Muscle of leg (tissue), 3 donors: ENCODE measurements at regions not wholly inside any gene's neighbourhood (a gene's known extent, or its start where the extent isn't known, plus 50 kb on each side); places are given as distances from the start of the nearest gene placed in this dataset.

Experiments
- DNase-seq: peaks from one replicate; pipeline ENCODE4 v3.0.0; 2013
- H3K27ac ChIP-seq: one replicate; pipeline ENCODE4 v1.5.1; 2013; ENCODE audit warnings: mild to moderate bottlenecking, low read length, control low read depth
- H3K27me3 ChIP-seq: one replicate; pipeline ENCODE4 v1.6.1; 2013; ENCODE audit warnings: low read length; ENCODE audit not compliant: control insufficient read depth, insufficient read depth
- H3K36me3 ChIP-seq: one replicate; pipeline ENCODE4 v1.6.1; 2013; ENCODE audit warnings: low read length; ENCODE audit not compliant: control insufficient read depth, insufficient read depth
- H3K4me1 ChIP-seq: one replicate; pipeline ENCODE4 v1.6.1; 2013; ENCODE audit warnings: low read length; ENCODE audit not compliant: control insufficient read depth, insufficient read depth
- H3K4me3 ChIP-seq: one replicate; pipeline ENCODE4 v1.5.1; 2013; ENCODE audit warnings: low read length, control low read depth
- H3K9me3 ChIP-seq: replicated peaks from 2 replicates; pipeline ENCODE4 v1.6.1; 2013; ENCODE audit warnings: low read depth, low read length; ENCODE audit not compliant: control insufficient read depth
- WGBS: methylation state at CpG from one replicate; pipeline ENCODE4 v1.1.5; 2013; ENCODE audit warnings: missing lambda C conversion rate; ENCODE audit not compliant: insufficient coverage; 5-methylcytosine and 5-hydroxymethylcytosine counted together

DNA sequence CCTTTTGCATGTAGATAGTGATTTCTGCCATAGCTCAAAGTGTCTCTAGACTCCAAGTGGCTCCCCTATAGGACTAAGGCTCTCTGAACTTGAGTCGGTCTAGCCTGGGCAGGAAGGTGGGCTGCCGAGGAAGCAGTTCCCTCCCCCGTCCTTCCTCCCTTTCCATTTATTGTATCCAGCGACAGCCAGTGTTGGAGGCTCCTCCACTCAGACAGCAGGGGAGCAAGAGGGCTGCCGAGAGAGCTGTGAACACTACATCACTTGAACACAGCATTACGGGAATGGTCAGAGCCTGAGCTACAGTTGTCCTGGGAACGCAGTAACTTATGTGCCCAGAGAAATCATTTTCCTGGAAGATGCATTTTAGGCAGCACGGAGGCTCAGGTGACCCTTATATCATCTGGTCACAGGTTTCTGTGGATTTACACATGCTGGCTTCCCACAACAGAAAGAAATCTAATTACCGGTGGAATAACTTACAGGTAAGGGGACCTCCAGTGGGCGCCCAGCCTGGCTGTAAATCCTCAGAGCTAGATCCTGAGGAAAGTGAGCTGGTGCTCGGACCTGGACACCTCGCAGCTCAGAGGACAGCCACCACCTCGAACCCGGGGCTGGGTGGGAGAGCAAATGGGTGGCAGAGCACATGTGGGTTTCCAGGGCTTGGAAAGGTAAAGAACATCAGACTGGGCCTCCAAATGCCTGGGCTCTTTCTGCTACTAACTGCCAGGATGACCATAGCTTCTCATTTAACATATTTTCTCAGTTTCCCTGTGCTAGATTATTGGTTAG lies 197.1 kb downstream of the UACA start:
- H3K27ac ChIP-seq = no peak overlapping the region
- no peak overlapping the region for H3K4me3 ChIP-seq
- 46% methylated on average over 8 of the region's 14 CpGs for WGBS
- peak; percentile 71 for DNase-seq
- H3K36me3 ChIP-seq = no peaks in the 10 kb centered on the region
- peaks cover 3% of the 10 kb centered on the region for H3K4me1 ChIP-seq
- no peaks in the 10 kb centered on the region for H3K9me3 ChIP-seq
- peaks cover 6% of the 10 kb centered on the region for H3K27me3 ChIP-seq

DNA sequence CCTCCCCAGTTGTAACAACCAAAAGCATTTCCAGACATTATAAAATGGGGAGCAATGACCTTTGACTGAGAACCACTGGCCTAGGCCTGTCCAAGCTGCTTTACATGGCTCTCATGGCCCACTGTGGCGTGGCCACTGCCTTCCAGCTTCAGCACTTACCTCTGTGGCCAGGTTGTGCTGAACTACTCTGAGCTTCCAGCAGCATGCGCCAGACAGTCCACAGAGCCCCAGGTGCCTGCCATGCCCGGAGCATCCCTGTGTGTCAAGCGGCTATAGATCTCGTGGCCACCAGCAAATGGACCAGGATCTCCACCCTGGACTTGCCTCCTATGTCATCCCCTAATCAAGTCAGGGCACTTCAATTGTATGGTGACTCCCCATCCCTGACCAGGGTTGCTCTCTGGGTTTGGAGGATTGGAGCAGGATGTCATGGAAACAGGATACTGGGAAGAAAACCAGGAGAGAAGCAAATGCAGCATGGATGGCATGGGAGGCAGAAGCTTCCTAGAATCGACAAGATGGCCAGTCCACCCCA lies 199.7 kb downstream of the UACA start:
- Histone ChIP-seq H3K9me3 (no peaks in the 10 kb centered on the region), H3K27ac (no peak overlapping the region), H3K4me1 (peaks cover 16% of the 10 kb centered on the region), H3K27me3 (peaks cover 9% of the 10 kb centered on the region), H3K4me3 (no peak overlapping the region), H3K36me3 (no peaks in the 10 kb centered on the region)
- whole genome bisulfite sequencing = 90% methylated on average over 4 of the region's 6 CpGs
- DNase-seq = no peak

DNA sequence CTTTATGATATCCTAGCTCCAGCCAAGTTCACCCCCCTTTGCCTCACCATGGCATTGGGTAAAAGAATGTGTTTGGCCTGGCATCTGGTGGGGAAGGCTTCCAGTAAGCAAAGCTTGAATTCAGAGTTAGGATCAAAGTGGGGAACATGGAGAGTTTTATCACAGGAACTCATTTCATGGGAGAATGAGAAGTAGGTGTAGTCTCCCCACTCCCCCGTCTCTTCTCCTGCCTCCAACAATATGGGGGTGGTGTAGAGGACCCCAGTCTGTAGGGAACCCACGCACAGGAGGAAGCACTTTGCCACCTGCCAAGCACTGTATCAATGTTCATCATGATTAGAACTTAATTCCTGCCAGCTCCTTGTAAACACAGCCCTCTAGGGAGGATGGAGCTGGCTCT lies 200.5 kb downstream of the UACA start:
- Histone ChIP-seq H3K9me3 (no peaks in the 10 kb centered on the region), H3K36me3 (no peaks in the 10 kb centered on the region), H3K4me1 (peaks cover 16% of the 10 kb centered on the region), H3K27ac (no peak overlapping the region), H3K4me3 (no peak overlapping the region), H3K27me3 (peaks cover 9% of the 10 kb centered on the region)
- WGBS = 40% methylated on average over 1 of the region's 2 CpGs
- DNase-seq = no peak

DNA sequence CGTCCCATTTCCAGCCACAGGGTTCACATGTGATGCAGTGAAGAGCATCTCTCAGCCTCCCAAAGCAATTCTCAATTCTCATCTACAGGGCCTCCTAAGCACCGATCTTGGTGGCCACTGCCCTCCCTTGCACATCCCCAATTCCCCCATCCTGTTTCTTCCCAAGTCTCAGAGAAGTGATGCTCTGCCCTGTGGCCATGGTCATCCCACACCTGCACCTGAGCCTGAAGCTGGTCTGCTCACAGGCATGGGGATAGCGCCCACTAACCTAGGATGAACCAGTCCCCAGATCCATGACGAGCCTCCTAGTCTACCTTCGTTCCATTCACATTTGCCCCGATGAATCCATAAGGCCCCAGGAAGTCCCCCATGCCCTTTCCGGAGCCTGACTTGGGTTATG lies 201.5 kb downstream of the UACA start:
- Histone ChIP-seq H3K9me3 (no peaks in the 10 kb centered on the region), H3K27me3 (peaks cover 9% of the 10 kb centered on the region), H3K36me3 (no peaks in the 10 kb centered on the region), H3K27ac (no peak overlapping the region), H3K4me1 (peaks cover 20% of the 10 kb centered on the region), H3K4me3 (no peak overlapping the region)
- 94% methylated on average over 7 of the region's 7 CpGs for WGBS
- no peak for DNase-seq

DNA sequence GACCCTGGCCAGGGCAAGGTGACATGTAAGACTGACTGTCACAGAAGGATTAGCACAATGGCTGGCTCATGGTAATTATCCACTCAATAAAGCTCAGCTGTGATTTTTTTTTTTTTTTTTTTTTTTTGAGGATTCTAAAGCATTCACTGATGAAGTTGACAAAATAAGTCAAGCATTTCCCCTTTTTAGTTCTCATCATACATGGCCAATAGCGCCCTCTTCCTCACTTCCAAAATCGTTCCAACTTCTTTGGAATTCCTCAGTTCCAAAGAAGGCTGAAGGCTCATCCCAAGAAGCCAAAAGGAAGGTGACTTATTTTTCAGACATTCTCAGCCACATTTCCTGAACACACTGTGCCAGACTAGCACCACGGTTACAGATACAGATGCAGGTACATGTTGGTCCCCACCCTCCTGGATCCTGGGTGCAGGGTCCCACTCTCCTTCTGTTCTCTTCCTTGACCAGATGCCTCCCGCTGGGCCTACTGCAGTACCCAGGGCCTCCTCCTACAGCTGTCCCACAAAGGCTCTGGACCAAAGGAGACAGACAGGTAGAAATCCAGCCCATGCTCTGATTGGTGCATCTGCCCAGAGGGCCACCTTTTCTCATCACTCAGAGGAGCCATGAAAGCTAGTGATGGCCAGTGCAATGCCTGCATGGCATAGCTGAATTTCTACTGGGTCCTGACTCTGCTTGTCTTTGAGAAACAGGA lies 202.6 kb downstream of the UACA start:
- no peak overlapping the region for H3K27ac ChIP-seq
- H3K4me1 ChIP-seq = peaks cover 17% of the 10 kb centered on the region
- H3K36me3 ChIP-seq = no peaks in the 10 kb centered on the region
- no peak for DNase-seq
- H3K27me3 ChIP-seq = peaks cover 8% of the 10 kb centered on the region
- no peaks in the 10 kb centered on the region for H3K9me3 ChIP-seq
- H3K4me3 ChIP-seq = no peak overlapping the region
- WGBS = 84% methylated on average over 3 of the region's 4 CpGs

DNA sequence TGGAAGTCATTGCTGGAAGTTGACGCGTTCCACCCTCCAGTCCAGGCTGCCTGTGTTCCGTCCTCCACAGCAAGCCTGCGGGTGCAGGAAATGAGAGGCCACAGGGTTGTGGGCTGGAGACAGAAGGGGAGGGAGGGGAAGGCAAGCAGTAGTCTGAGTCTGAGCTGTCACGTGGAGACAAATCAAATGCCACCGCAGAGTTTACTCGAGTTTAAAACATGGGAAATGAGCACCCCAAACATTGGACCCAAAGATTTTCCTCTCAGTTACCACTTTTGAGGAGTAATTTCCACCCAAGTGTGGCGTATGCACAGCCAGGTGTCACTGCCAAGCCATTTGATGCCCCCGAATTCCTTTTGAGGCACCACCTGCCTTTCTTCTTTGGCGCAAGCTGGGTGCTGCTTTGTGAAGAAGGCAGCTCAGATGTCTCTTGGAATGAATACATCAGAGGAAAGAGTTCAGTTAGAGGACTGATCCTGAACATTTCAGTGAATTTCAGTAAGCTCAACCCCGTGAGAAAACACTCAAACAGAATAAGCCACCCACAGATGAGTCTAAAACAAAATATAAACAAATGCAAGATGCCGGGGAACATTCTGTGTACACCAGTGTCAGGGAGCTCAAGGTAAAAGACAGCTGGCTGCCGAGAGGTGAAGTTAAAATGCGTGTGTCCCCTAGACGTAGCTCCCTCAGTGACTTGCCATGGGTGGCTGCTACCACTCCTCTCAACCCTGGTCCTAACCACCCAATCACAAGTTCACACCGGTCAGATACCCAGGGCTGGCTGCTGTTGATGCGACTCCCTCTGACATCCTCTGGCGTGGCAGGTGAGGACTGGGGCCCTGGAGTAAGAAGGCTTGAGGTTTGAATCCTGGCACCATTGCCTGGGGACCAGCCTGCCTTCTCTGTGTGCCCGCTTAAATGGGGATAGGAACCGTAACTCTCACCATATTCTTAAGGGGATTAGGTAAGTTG lies 203.8 kb downstream of the UACA start:
- no peak overlapping the region for H3K4me3 ChIP-seq
- H3K9me3 ChIP-seq = no peaks in the 10 kb centered on the region
- H3K36me3 ChIP-seq = no peaks in the 10 kb centered on the region
- H3K4me1 ChIP-seq = peaks cover 17% of the 10 kb centered on the region
- H3K27me3 ChIP-seq = peaks cover 8% of the 10 kb centered on the region
- peak; percentile 76 for DNase-seq
- H3K27ac ChIP-seq = no peak overlapping the region
- WGBS = 33% methylated on average over 11 of the region's 20 CpGs

DNA sequence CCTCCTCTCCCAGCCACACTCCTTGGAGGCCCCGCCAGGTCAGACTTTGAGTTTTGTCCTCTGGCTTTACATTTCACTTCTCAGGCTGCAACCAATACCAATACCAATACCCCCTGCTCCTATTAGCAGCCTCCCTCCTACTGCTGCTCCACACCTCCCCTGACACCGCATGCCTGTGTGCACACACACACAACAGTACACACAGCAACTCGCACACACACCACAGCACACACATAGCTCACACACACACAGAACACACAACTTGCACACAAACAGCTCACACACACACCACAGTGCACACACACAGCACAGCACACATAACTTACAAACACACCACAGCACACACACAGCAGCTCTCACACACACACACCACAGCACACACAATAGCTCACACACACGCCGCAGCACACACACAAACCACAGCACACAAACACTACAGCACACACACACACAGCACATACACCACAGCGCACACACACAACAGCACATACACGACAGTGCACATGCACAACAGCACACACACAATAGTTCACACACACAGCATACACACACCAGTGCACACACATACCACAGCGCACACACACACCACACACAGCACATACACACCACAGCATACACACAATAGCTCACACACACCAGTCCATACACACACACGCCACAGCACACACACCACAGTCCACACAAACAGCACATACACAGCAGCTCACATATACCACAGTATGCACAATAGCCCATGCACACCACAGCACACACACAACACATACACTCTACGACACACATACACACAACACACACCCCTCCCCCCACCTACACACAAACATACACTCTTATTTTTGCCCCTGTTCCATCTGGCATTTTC lies 204.7 kb downstream of the UACA start:
- no peaks in the 10 kb centered on the region for H3K9me3 ChIP-seq
- H3K4me3 ChIP-seq = no peak overlapping the region
- peaks cover 8% of the 10 kb centered on the region for H3K27me3 ChIP-seq
- WGBS = 80% methylated on average over 10 of the region's 10 CpGs
- H3K36me3 ChIP-seq = no peaks in the 10 kb centered on the region
- H3K27ac ChIP-seq = no peak overlapping the region
- H3K4me1 ChIP-seq = peaks cover 17% of the 10 kb centered on the region
- DNase-seq = no peak

DNA sequence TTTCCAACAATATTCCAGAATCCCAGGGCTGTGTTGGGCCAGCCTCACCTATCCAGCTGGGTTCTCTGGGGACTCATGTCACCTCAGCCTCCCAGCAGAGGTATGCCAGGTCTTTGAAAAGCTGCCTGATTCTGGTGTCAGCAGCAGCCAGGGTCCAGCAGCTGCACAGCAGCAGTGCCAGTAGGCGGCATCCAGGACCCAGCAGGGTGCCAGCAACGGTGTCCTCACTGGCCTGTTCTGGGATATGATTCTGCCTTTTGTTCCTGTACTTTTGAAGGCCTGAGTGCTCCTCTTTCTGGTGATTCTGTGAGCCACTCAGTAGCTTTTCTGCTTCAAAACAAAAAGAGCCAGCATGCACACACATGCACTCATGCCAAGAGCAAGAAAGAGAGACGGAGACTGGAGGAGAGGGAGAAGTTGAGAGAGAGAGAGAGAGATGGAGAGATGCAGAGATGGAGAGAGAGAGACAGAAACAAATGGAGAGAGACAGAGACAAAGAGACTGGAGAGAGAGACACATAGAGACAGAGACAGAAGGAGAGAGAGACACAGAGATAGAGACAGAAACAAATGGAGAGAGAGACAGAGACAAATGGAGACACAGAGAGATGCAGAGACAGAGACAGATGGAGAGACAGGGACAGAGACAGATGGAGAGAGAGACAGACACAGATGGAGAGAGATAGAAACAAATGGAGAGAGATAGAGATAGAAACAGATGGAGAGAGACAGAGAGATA lies 205.7 kb downstream of the UACA start:
- Histone ChIP-seq H3K4me1 (peaks cover 17% of the 10 kb centered on the region), H3K27ac (no peak overlapping the region), H3K27me3 (peaks cover 8% of the 10 kb centered on the region), H3K36me3 (no peaks in the 10 kb centered on the region), H3K4me3 (no peak overlapping the region), H3K9me3 (no peaks in the 10 kb centered on the region)
- DNase-seq = no peak
- WGBS = 42% methylated on average over 3 of the region's 3 CpGs

DNA sequence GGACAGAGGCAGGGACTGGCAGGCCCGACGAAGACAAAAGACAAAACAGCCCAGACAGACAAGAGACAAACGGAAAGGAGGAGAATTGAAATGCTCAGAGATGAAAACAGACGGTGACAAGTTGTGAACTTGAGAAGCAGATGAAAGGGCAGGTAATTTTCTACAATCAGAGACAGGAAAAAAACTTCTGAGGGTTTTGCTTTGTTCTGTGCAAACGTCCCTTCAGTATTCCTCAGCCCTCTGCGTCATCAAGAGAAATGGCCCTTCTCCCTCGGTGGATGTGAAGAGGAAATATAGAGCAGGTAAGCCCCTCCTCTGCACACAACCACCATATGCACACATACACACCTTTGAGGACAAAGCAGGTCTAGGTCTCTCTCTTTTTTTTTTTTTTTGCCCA lies 206.6 kb downstream of the UACA start:
- peaks cover 8% of the 10 kb centered on the region for H3K27me3 ChIP-seq
- H3K27ac ChIP-seq = no peak overlapping the region
- H3K36me3 ChIP-seq = no peaks in the 10 kb centered on the region
- DNase-seq = no peak
- H3K4me3 ChIP-seq = no peak overlapping the region
- 20% methylated on average over 3 of the region's 7 CpGs for WGBS
- peaks cover 17% of the 10 kb centered on the region for H3K4me1 ChIP-seq
- no peaks in the 10 kb centered on the region for H3K9me3 ChIP-seq
